HepG2 (cell line): ENCODE measurements at regions not wholly inside any gene's neighbourhood (a gene's known extent, or its start where the extent isn't known, plus 50 kb on each side); places are given as distances from the start of the nearest gene placed in this dataset.

Experiments used
- HBP1 ChIP-seq: IDR thresholded peaks from 2 replicates; pipeline ENCODE4 v1.6.1; 2016; ENCODE audit warnings: low read depth, control low read depth
- HDAC1 ChIP-seq: sonication (generic); formaldehyde crosslinking; IDR thresholded peaks from 2 replicates; pipeline ENCODE4 v1.5.1; 2020; ENCODE audit warnings: mild to moderate bottlenecking, missing genetic modification reagents
- JUND ChIP-seq: sonication (generic); formaldehyde crosslinking; IDR thresholded peaks from 2 replicates; pipeline ENCODE4 v1.8.0; 2022; ENCODE audit warnings: mild to moderate bottlenecking, missing genetic modification reagents
- NR0B2 ChIP-seq: sonication (generic); formaldehyde crosslinking; IDR thresholded peaks from 2 replicates; pipeline ENCODE4 v1.4.0; 2020; ENCODE audit warnings: mild to moderate bottlenecking, missing genetic modification reagents
- YY1 ChIP-seq: IDR thresholded peaks from 2 replicates; pipeline ENCODE4 v1.6.1; 2011; ENCODE audit warnings: low read length, low read depth, moderate library complexity, mild to moderate bottlenecking; ENCODE audit not compliant: insufficient read depth, insufficient replicate concordance
- ZNF318 ChIP-seq: sonication (generic); formaldehyde crosslinking; IDR thresholded peaks from 2 replicates; pipeline ENCODE4 v1.4.0; 2020; ENCODE audit warnings: mild to moderate bottlenecking, missing genetic modification reagents
- ZNF788 ChIP-seq: sonication (generic); formaldehyde crosslinking; IDR thresholded peaks from 2 replicates; pipeline ENCODE4 v1.5.0; 2020; ENCODE audit warnings: mild to moderate bottlenecking, missing genetic modification reagents, borderline replicate concordance

GRCh38 chr9:129264388-129264787 is 86.3 kb upstream of the IER5L start (continued):
- TF ChIP-seq ZNF318, result no peak
- TF ChIP-seq ZNF788 (CRISPR knock-in tag), result no peak
- no peak for TF ChIP-seq HDAC1
- TF ChIP-seq NR0B2 (CRISPR knock-in tag), result no peak
- TF ChIP-seq JUND (CRISPR knock-in tag), result no peak
- no peak for TF ChIP-seq HBP1
- TF ChIP-seq YY1, result no peak
